PFSK-1 (cell line): ENCODE measurements at regions not wholly inside any gene's neighbourhood (a gene's known extent, or its start where the extent isn't known, plus 50 kb on each side); places are given as distances from the start of the nearest gene placed in this dataset.

Experiments used
- FOXP2 ChIP-seq: optimal IDR thresholded peaks from 2 replicates; pipeline ENCODE3; 2011; ENCODE audit warnings: borderline replicate concordance, control low read depth, inconsistent platforms; ENCODE audit not compliant: insufficient read depth; ENCODE audit errors: extremely low read length, extremely low read depth
- POLR2AphosphoS5 ChIP-seq: IDR thresholded peaks from 2 replicates; pipeline ENCODE4 v1.6.1; 2012; ENCODE audit warnings: low read depth, mild to moderate bottlenecking, control low read depth, low read length, moderate library complexity
- SIN3A ChIP-seq: IDR thresholded peaks from 2 replicates; pipeline ENCODE4 v1.6.1; 2012; ENCODE audit warnings: mild to moderate bottlenecking, low read length, moderate library complexity, borderline replicate concordance; ENCODE audit not compliant: insufficient read depth
- TAF1 ChIP-seq: IDR thresholded peaks from 2 replicates; pipeline ENCODE4 v1.6.1; 2012; ENCODE audit warnings: low read length, control low read depth, borderline replicate concordance; ENCODE audit not compliant: insufficient read depth
- TF ChIP-seq, protein P1 (sequence below), 2 experiments: IDR thresholded peaks; 2 replicates each; pipeline versions ENCODE4 v1.6.1 to v1.8.0; 2011 to 2012; ENCODE audit warnings: low read depth in 2 of 2, low read length in 2 of 2, control low read depth in 1 of 2, inconsistent platforms in 1 of 2, mild to moderate bottlenecking in 1 of 2, moderate library complexity in 1 of 2; ENCODE audit not compliant: insufficient read depth in 1 of 2

GRCh38 chr4:124019749-124020549, 623.4 kb downstream of the SPRY1 start:
- TF ChIP-seq, protein P1, sequence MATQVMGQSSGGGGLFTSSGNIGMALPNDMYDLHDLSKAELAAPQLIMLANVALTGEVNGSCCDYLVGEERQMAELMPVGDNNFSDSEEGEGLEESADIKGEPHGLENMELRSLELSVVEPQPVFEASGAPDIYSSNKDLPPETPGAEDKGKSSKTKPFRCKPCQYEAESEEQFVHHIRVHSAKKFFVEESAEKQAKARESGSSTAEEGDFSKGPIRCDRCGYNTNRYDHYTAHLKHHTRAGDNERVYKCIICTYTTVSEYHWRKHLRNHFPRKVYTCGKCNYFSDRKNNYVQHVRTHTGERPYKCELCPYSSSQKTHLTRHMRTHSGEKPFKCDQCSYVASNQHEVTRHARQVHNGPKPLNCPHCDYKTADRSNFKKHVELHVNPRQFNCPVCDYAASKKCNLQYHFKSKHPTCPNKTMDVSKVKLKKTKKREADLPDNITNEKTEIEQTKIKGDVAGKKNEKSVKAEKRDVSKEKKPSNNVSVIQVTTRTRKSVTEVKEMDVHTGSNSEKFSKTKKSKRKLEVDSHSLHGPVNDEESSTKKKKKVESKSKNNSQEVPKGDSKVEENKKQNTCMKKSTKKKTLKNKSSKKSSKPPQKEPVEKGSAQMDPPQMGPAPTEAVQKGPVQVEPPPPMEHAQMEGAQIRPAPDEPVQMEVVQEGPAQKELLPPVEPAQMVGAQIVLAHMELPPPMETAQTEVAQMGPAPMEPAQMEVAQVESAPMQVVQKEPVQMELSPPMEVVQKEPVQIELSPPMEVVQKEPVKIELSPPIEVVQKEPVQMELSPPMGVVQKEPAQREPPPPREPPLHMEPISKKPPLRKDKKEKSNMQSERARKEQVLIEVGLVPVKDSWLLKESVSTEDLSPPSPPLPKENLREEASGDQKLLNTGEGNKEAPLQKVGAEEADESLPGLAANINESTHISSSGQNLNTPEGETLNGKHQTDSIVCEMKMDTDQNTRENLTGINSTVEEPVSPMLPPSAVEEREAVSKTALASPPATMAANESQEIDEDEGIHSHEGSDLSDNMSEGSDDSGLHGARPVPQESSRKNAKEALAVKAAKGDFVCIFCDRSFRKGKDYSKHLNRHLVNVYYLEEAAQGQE (IDR thresholded peaks at IDR 0.05; ENCODE audit: insufficient read depth in 1 of 2, low read depth in 2 of 2, low read length in 2 of 2), result no peak
- TF ChIP-seq POLR2AphosphoS5 (no peak), TAF1 (no peak), FOXP2 (no peak), SIN3A (no peak)

DNA sequence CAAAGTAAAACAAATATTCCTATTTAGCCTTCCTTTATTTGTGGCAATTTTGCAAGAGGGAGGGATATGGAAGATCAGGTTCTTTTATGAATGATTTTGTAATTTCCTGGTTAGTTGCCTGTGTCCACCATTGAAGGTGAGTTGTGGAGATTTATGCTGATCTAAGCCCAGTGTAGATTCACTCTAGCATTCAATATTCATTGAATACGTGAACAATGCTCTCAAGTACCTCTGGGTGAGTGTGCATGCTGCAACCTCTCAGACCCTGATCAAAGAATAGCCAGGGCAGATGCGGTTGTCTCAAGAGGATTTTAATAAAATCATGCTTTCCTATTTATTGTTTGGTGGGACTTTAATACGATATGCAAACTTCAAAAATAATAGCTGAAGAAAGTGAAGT, 628.4 kb downstream of the SPRY1 start:
- TF ChIP-seq, protein P1 (IDR thresholded peaks at IDR 0.05; ENCODE audit: insufficient read depth in 1 of 2, low read depth in 2 of 2, low read length in 2 of 2), result no peak
- TF ChIP-seq SIN3A, result no peak
- TF ChIP-seq POLR2AphosphoS5, result no peak
- TF ChIP-seq FOXP2, result no peak
- no peak for TF ChIP-seq TAF1

DNA sequence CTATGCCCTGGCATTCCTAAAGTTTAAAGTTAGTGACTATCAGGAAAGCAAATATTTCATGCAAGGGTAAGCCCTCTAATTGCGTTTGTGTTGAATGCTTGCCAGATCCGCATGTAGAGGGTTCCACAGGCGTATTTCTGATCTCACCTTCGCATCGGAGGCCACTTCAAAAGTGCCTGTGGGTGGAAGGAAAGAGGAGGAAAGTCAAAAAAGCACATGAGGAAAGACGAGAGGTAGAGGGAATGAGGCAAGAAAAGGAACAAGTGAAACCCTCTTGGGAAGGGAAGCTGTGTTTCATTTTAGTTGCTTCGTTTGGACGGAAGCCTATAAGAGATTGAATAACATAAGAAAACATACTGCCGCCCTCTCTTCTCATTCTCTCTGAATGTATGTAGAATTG, 628.8 kb downstream of the SPRY1 start:
- no peak for TF ChIP-seq TAF1

- TF ChIP-seq, protein P1 (IDR thresholded peaks at IDR 0.05; ENCODE audit: insufficient read depth in 1 of 2, low read depth in 2 of 2, low read length in 2 of 2), result no peak
- no peak for TF ChIP-seq SIN3A
- no peak for TF ChIP-seq POLR2AphosphoS5
- TF ChIP-seq TAF1, result no peak
- no peak for TF ChIP-seq FOXP2
Observed at GRCh38 chr4:124028182-124028581, 631.6 kb downstream of the SPRY1 start.

- TF ChIP-seq TAF1, result no peak
- TF ChIP-seq, protein P1 (IDR thresholded peaks at IDR 0.05; ENCODE audit: insufficient read depth in 1 of 2, low read depth in 2 of 2, low read length in 2 of 2), result no peak
- no peak for TF ChIP-seq SIN3A
- no peak for TF ChIP-seq FOXP2
- TF ChIP-seq POLR2AphosphoS5, result no peak
Observed at GRCh38 chr4:124030147-124030546, 633.6 kb downstream of the SPRY1 start.
